Fibroblast of lung (primary cell): ENCODE measurements at regions not wholly inside any gene's neighbourhood (a gene's known extent, or its start where the extent isn't known, plus 50 kb on each side); places are given as distances from the start of the nearest gene placed in this dataset.

ENCODE experiments used
- CTCF ChIP-seq, 2 donors: IDR thresholded peaks in 1 of 2; conservative IDR thresholded peaks in 1 of 2; 1 replicate in 1 of 2; 2 replicates in 1 of 2; pipeline ENCODE4 v1.5.1; 2011 to 2012; ENCODE audit warnings: low read length in 2 of 2, control low read depth in 1 of 2, inconsistent platforms in 1 of 2, low read depth in 1 of 2, mild to moderate bottlenecking in 1 of 2
- EZH2 ChIP-seq: IDR thresholded peaks from 2 replicates; pipeline ENCODE4 v1.5.1; 2012; ENCODE audit warnings: low read length, control low read depth, mild to moderate bottlenecking; ENCODE audit errors: missing control alignments

GRCh38 chr5:167778228-167778627, 513.2 kb upstream of the WWC1 start:
- no peak for TF ChIP-seq CTCF (conservative IDR thresholded peaks at IDR 0.05 in 1 of 2, IDR thresholded peaks at IDR 0.05 in 1 of 2; ENCODE audit: low read depth in 1 of 2, low read length in 2 of 2)
- no peak for TF ChIP-seq EZH2
